ENCODE measurements at regions not wholly inside any gene's neighbourhood (a gene's known extent, or its start where the extent isn't known, plus 50 kb on each side); places are given as distances from the start of the nearest gene placed in this dataset.

- Histone ChIP-seq H3K4me1 (ENCODE audit: insufficient read depth, low read length) (no peaks in the 10 kb centered on the region), H3K36me3 (ENCODE audit: insufficient read depth, low read depth, low read length) (no peaks in the 10 kb centered on the region), H3K4me3 (ENCODE audit: low read length) (no peak overlapping the region), H3K27me3 (ENCODE audit: insufficient read depth, low read length) (no peaks in the 10 kb centered on the region), H3K9me3 (ENCODE audit: insufficient read depth, low read depth, low read length) (peaks cover 10% of the 10 kb centered on the region; the same call in 1 of the 2 replicates), H3K27ac (ENCODE audit: low read length) (no peak overlapping the region), H3K9ac (ENCODE audit: low read depth, low read length) (no peak overlapping the region)
These were observed 76.7 kb upstream of the LPP start for GRCh38 chr3:188077160-188077799.

- Histone ChIP-seq H3K27me3 (ENCODE audit: insufficient read depth, low read length) (no peaks in the 10 kb centered on the region), H3K36me3 (ENCODE audit: insufficient read depth, low read depth, low read length) (no peaks in the 10 kb centered on the region), H3K9me3 (ENCODE audit: insufficient read depth, low read depth, low read length) (peaks cover 10% of the 10 kb centered on the region; the same call in 1 of the 2 replicates), H3K4me3 (ENCODE audit: low read length) (no peak overlapping the region), H3K4me1 (ENCODE audit: insufficient read depth, low read length) (no peaks in the 10 kb centered on the region), H3K9ac (ENCODE audit: low read depth, low read length) (no peak overlapping the region), H3K27ac (ENCODE audit: low read length) (no peak overlapping the region)
These were observed 73.9 kb upstream of the LPP start for GRCh38 chr3:188080091-188080490.

GRCh38 chr3:188082031-188082430 lies 71.9 kb upstream of the LPP start:
- H3K9me3 ChIP-seq (ENCODE audit: insufficient read depth, low read depth, low read length) = peaks cover 10% of the 10 kb centered on the region; the same call in 1 of the 2 replicates
- H3K4me3 ChIP-seq (ENCODE audit: low read length) = no peak overlapping the region
- no peaks in the 10 kb centered on the region for H3K36me3 ChIP-seq (ENCODE audit: insufficient read depth, low read depth, low read length)
- H3K9ac ChIP-seq (ENCODE audit: low read depth, low read length) = no peak overlapping the region
- H3K27ac ChIP-seq (ENCODE audit: low read length) = no peak overlapping the region
- no peaks in the 10 kb centered on the region for H3K27me3 ChIP-seq (ENCODE audit: insufficient read depth, low read length)
- no peaks in the 10 kb centered on the region for H3K4me1 ChIP-seq (ENCODE audit: insufficient read depth, low read length)

GRCh38 chr3:188082450-188082849 lies 71.5 kb upstream of the LPP start:
- H3K36me3 ChIP-seq (ENCODE audit: insufficient read depth, low read depth, low read length) = no peaks in the 10 kb centered on the region
- H3K4me1 ChIP-seq (ENCODE audit: insufficient read depth, low read length) = no peaks in the 10 kb centered on the region
- no peak overlapping the region for H3K4me3 ChIP-seq (ENCODE audit: low read length)
- H3K9ac ChIP-seq (ENCODE audit: low read depth, low read length) = no peak overlapping the region
- H3K9me3 ChIP-seq (ENCODE audit: insufficient read depth, low read depth, low read length) = peaks cover 10% of the 10 kb centered on the region; the same call in 1 of the 2 replicates
- H3K27ac ChIP-seq (ENCODE audit: low read length) = no peak overlapping the region
- H3K27me3 ChIP-seq (ENCODE audit: insufficient read depth, low read length) = no peaks in the 10 kb centered on the region

- Histone ChIP-seq H3K27me3 (ENCODE audit: insufficient read depth, low read length) (no peaks in the 10 kb centered on the region), H3K4me1 (ENCODE audit: insufficient read depth, low read length) (no peaks in the 10 kb centered on the region), H3K9ac (ENCODE audit: low read depth, low read length) (no peak overlapping the region), H3K4me3 (ENCODE audit: low read length) (no peak overlapping the region), H3K27ac (ENCODE audit: low read length) (no peak overlapping the region), H3K36me3 (ENCODE audit: insufficient read depth, low read depth, low read length) (no peaks in the 10 kb centered on the region), H3K9me3 (ENCODE audit: insufficient read depth, low read depth, low read length) (peaks cover 10% of the 10 kb centered on the region; the same call in 1 of the 2 replicates)
These were observed 70.9 kb upstream of the LPP start for GRCh38 chr3:188083011-188083410.

- no peak overlapping the region for H3K27ac ChIP-seq (ENCODE audit: low read length)
- H3K27me3 ChIP-seq (ENCODE audit: insufficient read depth, low read length) = no peaks in the 10 kb centered on the region
- no peaks in the 10 kb centered on the region for H3K36me3 ChIP-seq (ENCODE audit: insufficient read depth, low read depth, low read length)
- no peak overlapping the region for H3K9ac ChIP-seq (ENCODE audit: low read depth, low read length)
- H3K4me3 ChIP-seq (ENCODE audit: low read length) = no peak overlapping the region
- peaks cover 6% of the 10 kb centered on the region; the same call in 1 of the 2 replicates for H3K9me3 ChIP-seq (ENCODE audit: insufficient read depth, low read depth, low read length)
- H3K4me1 ChIP-seq (ENCODE audit: insufficient read depth, low read length) = no peaks in the 10 kb centered on the region
These were observed 69.0 kb upstream of the LPP start for GRCh38 chr3:188084752-188085583.

- Histone ChIP-seq H3K4me1 (ENCODE audit: insufficient read depth, low read length) (no peaks in the 10 kb centered on the region), H3K4me3 (ENCODE audit: low read length) (no peak overlapping the region), H3K27ac (ENCODE audit: low read length) (no peak overlapping the region), H3K9ac (ENCODE audit: low read depth, low read length) (no peak overlapping the region), H3K36me3 (ENCODE audit: insufficient read depth, low read depth, low read length) (no peaks in the 10 kb centered on the region), H3K9me3 (ENCODE audit: insufficient read depth, low read depth, low read length) (no peaks in the 10 kb centered on the region), H3K27me3 (ENCODE audit: insufficient read depth, low read length) (no peaks in the 10 kb centered on the region)
These were observed 68.1 kb upstream of the LPP start for GRCh38 chr3:188085584-188086560.

- no peaks in the 10 kb centered on the region for H3K36me3 ChIP-seq (ENCODE audit: insufficient read depth, low read depth, low read length)
- H3K27ac ChIP-seq (ENCODE audit: low read length) = no peak overlapping the region
- H3K9me3 ChIP-seq (ENCODE audit: insufficient read depth, low read depth, low read length) = no peaks in the 10 kb centered on the region
- no peaks in the 10 kb centered on the region for H3K27me3 ChIP-seq (ENCODE audit: insufficient read depth, low read length)
- no peak overlapping the region for H3K4me3 ChIP-seq (ENCODE audit: low read length)
- no peaks in the 10 kb centered on the region for H3K4me1 ChIP-seq (ENCODE audit: insufficient read depth, low read length)
- H3K9ac ChIP-seq (ENCODE audit: low read depth, low read length) = no peak overlapping the region
These were observed 64.8 kb upstream of the LPP start for GRCh38 chr3:188088948-188089685.

- H3K4me1 ChIP-seq (ENCODE audit: insufficient read depth, low read length) = no peaks in the 10 kb centered on the region
- H3K9ac ChIP-seq (ENCODE audit: low read depth, low read length) = no peak overlapping the region
- H3K9me3 ChIP-seq (ENCODE audit: insufficient read depth, low read depth, low read length) = no peaks in the 10 kb centered on the region
- no peak overlapping the region for H3K4me3 ChIP-seq (ENCODE audit: low read length)
- no peaks in the 10 kb centered on the region for H3K36me3 ChIP-seq (ENCODE audit: insufficient read depth, low read depth, low read length)
- no peak overlapping the region for H3K27ac ChIP-seq (ENCODE audit: low read length)
- no peaks in the 10 kb centered on the region for H3K27me3 ChIP-seq (ENCODE audit: insufficient read depth, low read length)
These were observed 63.2 kb upstream of the LPP start for GRCh38 chr3:188090620-188091309.

- Histone ChIP-seq H3K4me3 (ENCODE audit: low read length) (no peak overlapping the region), H3K36me3 (ENCODE audit: insufficient read depth, low read depth, low read length) (no peaks in the 10 kb centered on the region), H3K27me3 (ENCODE audit: insufficient read depth, low read length) (no peaks in the 10 kb centered on the region), H3K4me1 (ENCODE audit: insufficient read depth, low read length) (no peaks in the 10 kb centered on the region), H3K9ac (ENCODE audit: low read depth, low read length) (no peak overlapping the region), H3K27ac (ENCODE audit: low read length) (no peak overlapping the region), H3K9me3 (ENCODE audit: insufficient read depth, low read depth, low read length) (no peaks in the 10 kb centered on the region)
These were observed 62.2 kb upstream of the LPP start for GRCh38 chr3:188091746-188092145.
